Glutamatergic neuron (in vitro differentiated cells): ENCODE measurements at regions not wholly inside any gene's neighbourhood (a gene's known extent, or its start where the extent isn't known, plus 50 kb on each side); places are given as distances from the start of the nearest gene placed in this dataset.

ENCODE experiments used
- DNase-seq: peaks from one replicate; pipeline ENCODE4 v3.0.0; 2022
- H3K27ac Mint-ChIP-seq: one replicate; pipeline ENCODE4 v1.8.0; 2020; ENCODE audit warnings: mild to moderate bottlenecking, mixed read lengths, inconsistent platforms; ENCODE audit not compliant: unreplicated experiment
- H3K27me3 Mint-ChIP-seq: one replicate; pipeline ENCODE4 v1.8.0; 2020; ENCODE audit warnings: mild to moderate bottlenecking, moderate library complexity, mixed read lengths, inconsistent platforms; ENCODE audit not compliant: unreplicated experiment
- H3K36me3 Mint-ChIP-seq: one replicate; pipeline ENCODE4 v1.8.0; 2020; ENCODE audit warnings: mild to moderate bottlenecking, mixed read lengths, inconsistent platforms; ENCODE audit not compliant: unreplicated experiment
- H3K4me1 Mint-ChIP-seq: one replicate; pipeline ENCODE4 v1.8.0; 2020; ENCODE audit warnings: mild to moderate bottlenecking, low read depth, mixed read lengths, inconsistent platforms; ENCODE audit not compliant: unreplicated experiment
- H3K4me3 Mint-ChIP-seq: one replicate; pipeline ENCODE4 v1.8.0; 2020; ENCODE audit warnings: mild to moderate bottlenecking, mixed read lengths, inconsistent platforms; ENCODE audit not compliant: unreplicated experiment
- H3K9me3 Mint-ChIP-seq: one replicate; pipeline ENCODE4 v1.8.0; 2020; ENCODE audit warnings: mild to moderate bottlenecking, moderate library complexity, mixed read lengths, inconsistent platforms; ENCODE audit not compliant: unreplicated experiment
- TF ChIP-seq, protein P1 (sequence below): fragments of 200-600 bp; sonication (generic); IDR thresholded peaks from one replicate; pipeline ENCODE4 v1.5.0; 2021; ENCODE audit not compliant: partially characterized antibody, unreplicated experiment

DNA sequence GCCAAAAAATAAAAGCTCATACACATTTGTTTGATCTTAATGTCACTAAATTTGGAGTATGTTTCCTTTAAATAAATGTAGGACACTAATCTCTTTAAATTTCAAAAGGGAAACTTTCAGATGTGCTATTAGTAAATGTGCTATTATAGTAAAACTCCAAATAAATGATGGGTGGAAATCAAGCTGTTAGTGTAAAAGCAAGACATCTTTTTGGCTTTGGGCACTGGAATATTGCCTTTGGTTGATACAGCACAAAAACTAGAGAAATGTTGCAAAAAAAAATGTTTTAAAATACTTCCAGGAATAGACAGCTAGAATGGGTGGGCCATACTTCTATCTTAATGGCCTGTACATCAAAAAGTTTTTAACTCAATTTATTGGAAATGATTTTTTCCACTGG lies 151.6 kb downstream of the FBXO8 start:
- H3K4me3 Mint-ChIP-seq: no peak overlapping the region
- TF ChIP-seq, protein P1, sequence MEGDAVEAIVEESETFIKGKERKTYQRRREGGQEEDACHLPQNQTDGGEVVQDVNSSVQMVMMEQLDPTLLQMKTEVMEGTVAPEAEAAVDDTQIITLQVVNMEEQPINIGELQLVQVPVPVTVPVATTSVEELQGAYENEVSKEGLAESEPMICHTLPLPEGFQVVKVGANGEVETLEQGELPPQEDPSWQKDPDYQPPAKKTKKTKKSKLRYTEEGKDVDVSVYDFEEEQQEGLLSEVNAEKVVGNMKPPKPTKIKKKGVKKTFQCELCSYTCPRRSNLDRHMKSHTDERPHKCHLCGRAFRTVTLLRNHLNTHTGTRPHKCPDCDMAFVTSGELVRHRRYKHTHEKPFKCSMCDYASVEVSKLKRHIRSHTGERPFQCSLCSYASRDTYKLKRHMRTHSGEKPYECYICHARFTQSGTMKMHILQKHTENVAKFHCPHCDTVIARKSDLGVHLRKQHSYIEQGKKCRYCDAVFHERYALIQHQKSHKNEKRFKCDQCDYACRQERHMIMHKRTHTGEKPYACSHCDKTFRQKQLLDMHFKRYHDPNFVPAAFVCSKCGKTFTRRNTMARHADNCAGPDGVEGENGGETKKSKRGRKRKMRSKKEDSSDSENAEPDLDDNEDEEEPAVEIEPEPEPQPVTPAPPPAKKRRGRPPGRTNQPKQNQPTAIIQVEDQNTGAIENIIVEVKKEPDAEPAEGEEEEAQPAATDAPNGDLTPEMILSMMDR: no peak
- H3K27ac Mint-ChIP-seq: no peak overlapping the region
- H3K27me3 Mint-ChIP-seq: peaks cover 4% of the 10 kb centered on the region
- peaks cover 19% of the 10 kb centered on the region for H3K4me1 Mint-ChIP-seq
- H3K36me3 Mint-ChIP-seq: no peaks in the 10 kb centered on the region
- no peak for DNase-seq
- H3K9me3 Mint-ChIP-seq: peaks cover 3% of the 10 kb centered on the region

DNA sequence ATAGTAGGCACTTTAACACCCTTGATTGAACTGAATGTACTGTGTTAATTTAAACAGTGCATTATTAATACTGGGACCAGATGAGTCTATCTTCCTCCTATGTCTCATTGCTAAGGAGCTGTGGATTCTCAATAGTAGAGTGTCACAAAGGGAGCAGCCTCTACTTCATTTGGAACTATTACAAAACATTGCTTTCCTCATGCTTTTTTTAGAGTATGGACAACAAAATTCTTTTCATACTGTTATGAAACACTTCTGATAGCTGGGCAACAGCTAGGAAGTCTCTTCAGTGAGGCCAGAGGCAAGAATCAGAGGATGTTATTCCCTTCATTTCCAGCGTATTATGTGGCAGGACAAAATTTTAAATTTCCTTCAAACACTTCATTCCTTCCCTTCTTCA lies 160.8 kb downstream of the FBXO8 start:
- H3K9me3 Mint-ChIP-seq: peaks cover 1% of the 10 kb centered on the region
- no peak for DNase-seq
- H3K36me3 Mint-ChIP-seq: no peaks in the 10 kb centered on the region
- H3K27ac Mint-ChIP-seq: no peak overlapping the region
- H3K4me1 Mint-ChIP-seq: peaks cover 1% of the 10 kb centered on the region
- H3K4me3 Mint-ChIP-seq: no peak overlapping the region
- TF ChIP-seq, protein P1: no peak
- H3K27me3 Mint-ChIP-seq: peaks cover 2% of the 10 kb centered on the region

DNA sequence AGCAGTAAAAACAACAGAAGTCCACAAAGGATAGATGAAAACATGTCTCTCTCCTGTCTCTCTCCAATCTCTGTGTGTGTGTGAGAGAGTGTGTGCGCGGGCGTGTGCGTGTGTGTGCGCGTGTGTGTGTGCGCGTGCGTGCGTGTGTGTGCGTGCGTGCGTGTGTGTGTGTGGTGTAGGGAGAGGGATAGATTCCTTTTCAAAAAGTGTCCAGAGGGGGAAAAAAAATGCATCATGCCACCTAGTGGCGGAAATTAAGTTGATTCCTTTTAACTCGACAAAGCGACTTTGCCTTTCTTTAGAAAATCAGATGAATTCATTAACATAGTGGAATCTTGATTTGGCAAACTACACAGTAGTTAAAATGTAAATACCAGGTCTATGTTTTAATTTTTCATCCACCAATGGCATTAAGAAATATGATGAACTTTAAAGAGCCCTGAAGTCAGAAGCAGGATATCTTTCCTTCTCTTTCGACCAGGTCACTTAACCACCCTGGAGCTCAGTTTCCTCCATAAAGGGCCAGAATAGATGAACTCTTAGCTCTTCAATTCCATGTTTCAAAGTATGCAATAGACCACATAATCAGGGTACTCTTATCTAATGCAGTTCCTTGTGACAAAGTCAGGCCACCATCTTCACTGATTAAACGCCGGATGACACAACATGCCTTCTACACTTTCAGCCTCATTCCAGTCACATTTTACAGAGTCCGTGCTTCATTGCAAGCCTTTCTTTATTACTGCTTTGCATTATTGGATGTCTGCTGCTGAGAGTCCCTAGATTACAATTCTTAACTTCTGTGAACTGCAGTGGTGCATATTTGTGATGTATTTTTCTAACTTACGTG lies 162.8 kb downstream of the FBXO8 start:
- Mint-ChIP-seq H3K36me3 (no peaks in the 10 kb centered on the region), H3K27ac (no peak overlapping the region)

DNA sequence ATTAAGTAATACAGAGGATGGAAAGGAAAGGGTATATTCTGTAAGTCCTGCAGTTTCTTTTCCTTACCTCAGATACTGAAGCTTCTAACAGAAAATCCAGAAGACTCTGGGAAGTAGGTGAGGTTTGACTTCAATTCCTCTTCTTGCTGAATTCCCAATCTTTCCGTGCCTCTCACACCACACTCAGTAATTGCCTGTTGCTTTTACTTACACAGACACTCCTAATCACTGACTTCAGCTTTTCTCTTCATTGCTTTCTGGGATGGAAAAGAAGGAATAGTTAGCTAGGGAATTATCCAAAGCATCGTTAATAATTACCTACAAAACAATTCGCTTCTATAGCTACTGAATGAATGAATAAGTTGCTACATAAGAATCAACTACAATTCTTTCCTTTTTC lies 163.6 kb downstream of the FBXO8 start:
- H3K36me3 Mint-ChIP-seq: no peaks in the 10 kb centered on the region
- H3K27ac Mint-ChIP-seq: no peak overlapping the region
- no peaks in the 10 kb centered on the region for H3K9me3 Mint-ChIP-seq
- peaks cover 1% of the 10 kb centered on the region for H3K4me1 Mint-ChIP-seq
- H3K27me3 Mint-ChIP-seq: peaks cover 2% of the 10 kb centered on the region
- TF ChIP-seq, protein P1: no peak
- DNase-seq: no peak
- H3K4me3 Mint-ChIP-seq: no peak overlapping the region

More for the DNA sequence above, 162.8 kb downstream of the FBXO8 start:
- no peaks in the 10 kb centered on the region for H3K9me3 Mint-ChIP-seq
- DNase-seq: peak; percentile 43
- peaks cover 2% of the 10 kb centered on the region for H3K27me3 Mint-ChIP-seq
- H3K4me1 Mint-ChIP-seq: peaks cover 1% of the 10 kb centered on the region
- peak overlapping the region; percentile 85 for H3K4me3 Mint-ChIP-seq
- TF ChIP-seq, protein P1: peak; percentile 69

DNA sequence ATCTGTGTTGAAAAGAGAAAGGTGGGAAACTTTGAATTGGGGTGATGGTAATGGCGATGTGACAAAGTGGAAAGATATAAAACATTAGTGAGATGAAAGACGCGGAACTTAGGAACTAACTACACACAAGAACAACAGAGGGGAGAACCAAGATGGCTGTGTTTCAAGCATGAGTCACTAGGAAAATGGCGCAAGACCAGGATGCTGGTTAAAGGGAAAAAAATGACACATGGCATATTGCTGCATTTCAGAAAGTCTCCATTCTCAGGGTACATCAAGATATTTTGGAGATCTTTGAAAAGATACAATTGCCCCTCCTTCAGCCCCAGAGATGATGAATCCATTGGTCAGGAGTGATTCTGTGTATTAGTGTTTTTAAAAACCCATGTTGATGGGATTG lies 164.4 kb downstream of the FBXO8 start:
- no peak overlapping the region for H3K27ac Mint-ChIP-seq
- no peaks in the 10 kb centered on the region for H3K9me3 Mint-ChIP-seq
- TF ChIP-seq, protein P1: no peak
- peaks cover 2% of the 10 kb centered on the region for H3K27me3 Mint-ChIP-seq
- H3K4me1 Mint-ChIP-seq: peaks cover 1% of the 10 kb centered on the region
- H3K4me3 Mint-ChIP-seq: no peak overlapping the region
- no peak for DNase-seq
- no peaks in the 10 kb centered on the region for H3K36me3 Mint-ChIP-seq
